Mesenchymal stem cell (in vitro differentiated cells and primary cell): ENCODE measurements at regions not wholly inside any gene's neighbourhood (a gene's known extent, or its start where the extent isn't known, plus 50 kb on each side); places are given as distances from the start of the nearest gene placed in this dataset.
"Not testable (repeated sequence)": the region's sequence is repeated elsewhere in the genome, so short reads cannot be mapped to it uniquely, and the experiment has no call there.

Experiments
- DNase-seq: peaks from one replicate; pipeline ENCODE4 v3.0.0-alpha.2; 2013
- H2AFZ ChIP-seq: one replicate; pipeline ENCODE4 v1.6.1; 2013; ENCODE audit warnings: low read depth, mild to moderate bottlenecking, control low read depth, inconsistent platforms, low read length, moderate library complexity
- H2AK5ac ChIP-seq: 2 replicates; pipeline ENCODE4 v1.6.1; 2013; ENCODE audit warnings: low read length, moderate library complexity, mild to moderate bottlenecking, inconsistent platforms; ENCODE audit not compliant: severe bottlenecking
- H2BK120ac ChIP-seq: one replicate; pipeline ENCODE4 v1.6.1; 2013; ENCODE audit warnings: low read depth, mild to moderate bottlenecking, inconsistent platforms, low read length, moderate library complexity
- H2BK12ac ChIP-seq, 2 experiments: one replicate each; pipeline ENCODE4 v1.6.1; 2013; ENCODE audit warnings: inconsistent platforms in 2 of 2, low read length in 2 of 2, mild to moderate bottlenecking in 2 of 2, moderate library complexity in 2 of 2, control low read depth in 1 of 2
- H2BK15ac ChIP-seq: one replicate; pipeline ENCODE4 v1.6.1; 2013; ENCODE audit warnings: mild to moderate bottlenecking, low read depth, inconsistent platforms; ENCODE audit not compliant: poor library complexity, severe bottlenecking
- H2BK5ac ChIP-seq: 2 replicates; pipeline ENCODE4 v1.6.1; 2013; ENCODE audit warnings: low read depth, mild to moderate bottlenecking, low read length, control low read depth, inconsistent platforms; ENCODE audit not compliant: poor library complexity, severe bottlenecking
- H3K14ac ChIP-seq, 2 experiments: one replicate each; pipeline ENCODE4 v1.6.1; 2013; ENCODE audit warnings: inconsistent platforms in 2 of 2, low read length in 2 of 2, control low read depth in 1 of 2, mild to moderate bottlenecking in 1 of 2, moderate library complexity in 1 of 2
- H3K18ac ChIP-seq, 2 experiments: one replicate each; pipeline ENCODE4 v1.6.1; 2013; ENCODE audit warnings: inconsistent platforms in 2 of 2, low read length in 2 of 2, control low read depth in 1 of 2, low read depth in 1 of 2, mild to moderate bottlenecking in 1 of 2
- H3K23ac ChIP-seq, 2 experiments: one replicate each; pipeline ENCODE4 v1.6.1; 2013; ENCODE audit warnings: inconsistent platforms in 2 of 2, low read length in 2 of 2, mild to moderate bottlenecking in 2 of 2, moderate library complexity in 2 of 2, control low read depth in 1 of 2
- H3K27ac ChIP-seq: 2 replicates; pipeline ENCODE4 v1.5.1; 2013; ENCODE audit warnings: mild to moderate bottlenecking, moderate library complexity, low read length, control low read depth, inconsistent platforms; ENCODE audit not compliant: poor library complexity, severe bottlenecking
- H3K27me3 ChIP-seq, 2 experiments: 2 replicates each; pipeline versions ENCODE4 v1.6.1 to v1.7.0; 2013; ENCODE audit warnings: low read length in 2 of 2, mild to moderate bottlenecking in 2 of 2, moderate library complexity in 2 of 2, control low read depth in 1 of 2, inconsistent platforms in 1 of 2; ENCODE audit not compliant: control insufficient read depth in 1 of 2, insufficient read depth in 1 of 2
- H3K36me3 ChIP-seq, 2 experiments: 2 replicates each; pipeline versions ENCODE4 v1.6.1 to v1.7.0; 2013; ENCODE audit warnings: low read length in 2 of 2, control low read depth in 1 of 2, inconsistent platforms in 1 of 2, low read depth in 1 of 2, mild to moderate bottlenecking in 1 of 2; ENCODE audit not compliant: insufficient read depth in 2 of 2, control insufficient read depth in 1 of 2
- H3K4ac ChIP-seq, 2 experiments: one replicate each; pipeline ENCODE4 v1.6.1; 2013; ENCODE audit warnings: inconsistent platforms in 2 of 2, low read length in 2 of 2, mild to moderate bottlenecking in 2 of 2, moderate library complexity in 2 of 2, control low read depth in 1 of 2, low read depth in 1 of 2
- H3K4me1 ChIP-seq: 2 replicates; pipeline ENCODE4 v1.6.1; 2013; ENCODE audit warnings: low read depth, low read length, control low read depth; ENCODE audit not compliant: control insufficient read depth, insufficient read depth
- H3K4me2 ChIP-seq: 2 replicates; pipeline ENCODE4 v1.6.1; 2013; ENCODE audit warnings: low read length, mild to moderate bottlenecking, inconsistent platforms; ENCODE audit not compliant: poor library complexity, severe bottlenecking
- H3K4me3 ChIP-seq, 2 experiments: 2 replicates each; pipeline versions ENCODE4 v1.5.1 to v1.7.0; 2013; ENCODE audit warnings: low read length in 2 of 2, mild to moderate bottlenecking in 2 of 2, control low read depth in 1 of 2, low read depth in 1 of 2; ENCODE audit not compliant: insufficient read depth in 1 of 2
- H3K79me1 ChIP-seq: replicated peaks from 2 replicates; pipeline ENCODE4 v1.6.1; 2013; ENCODE audit warnings: mild to moderate bottlenecking, control low read depth, low read length, inconsistent platforms; ENCODE audit not compliant: poor library complexity, severe bottlenecking
- H3K9ac ChIP-seq: 2 replicates; pipeline ENCODE4 v1.7.0; 2013; ENCODE audit warnings: mild to moderate bottlenecking, low read length, moderate library complexity
- H3K9me3 ChIP-seq: 2 replicates; pipeline ENCODE4 v1.7.0; 2013; ENCODE audit warnings: mild to moderate bottlenecking, low read length; ENCODE audit not compliant: control insufficient read depth
- H4K8ac ChIP-seq: one replicate; pipeline ENCODE4 v1.6.1; 2013; ENCODE audit warnings: inconsistent platforms, mild to moderate bottlenecking, low read length, moderate library complexity
- H4K91ac ChIP-seq: one replicate; pipeline ENCODE4 v1.6.1; 2013; ENCODE audit warnings: mild to moderate bottlenecking, low read length, inconsistent platforms
- WGBS: methylation state at CpG from one replicate; pipeline ENCODE4 v1.1.7; 2013; ENCODE audit warnings: mixed read lengths; 5-methylcytosine and 5-hydroxymethylcytosine counted together

- Histone ChIP-seq H2BK5ac (no peak overlapping the region), H2BK120ac (no peak overlapping the region), H4K8ac (no peak overlapping the region), H3K4me2 (no peak overlapping the region), H2BK12ac (no peak overlapping the region), H2BK15ac (no peak overlapping the region), H3K9me3 (no peaks in the 10 kb centered on the region), H3K9ac (no peak overlapping the region), H2AK5ac (no peak overlapping the region), H3K4me1 (peaks cover under 1% of the 10 kb centered on the region), H2AFZ (no peak overlapping the region), H3K79me1 (no peaks in the 10 kb centered on the region), H3K23ac (no peak overlapping the region), H4K91ac (no peak overlapping the region), H3K4ac (no peak overlapping the region), H3K4me3 (no peak overlapping the region), H3K27ac (no peak overlapping the region), H3K18ac (no peak overlapping the region), H3K14ac (peak overlapping the region in 1 of 2 experiments; percentile 32), H3K36me3 (no peaks in the 10 kb centered on the region), H3K27me3 (no peaks in the 10 kb centered on the region)
- no peak for DNase-seq
- WGBS = 100% methylated on average over 2 of the region's 2 CpGs
Observed at GRCh38 chr9:97110696-97111095, 71.8 kb upstream of the CTSV start.

- no peak overlapping the region for H3K23ac ChIP-seq
- H2BK5ac ChIP-seq = no peak overlapping the region
- peaks cover 2% of the 10 kb centered on the region for H3K4me1 ChIP-seq
- no peak overlapping the region for H2BK15ac ChIP-seq
- no peak overlapping the region for H4K8ac ChIP-seq
- no peak overlapping the region for H2AK5ac ChIP-seq
- H3K27me3 ChIP-seq = no peaks in the 10 kb centered on the region
- no peak overlapping the region for H4K91ac ChIP-seq
- no peak overlapping the region for H2AFZ ChIP-seq
- H3K36me3 ChIP-seq = no peaks in the 10 kb centered on the region
- H3K18ac ChIP-seq = no peak overlapping the region
- H3K9ac ChIP-seq = no peak overlapping the region
- H3K4ac ChIP-seq = no peak overlapping the region
- no peak overlapping the region for H3K4me2 ChIP-seq
- no peak overlapping the region for H3K4me3 ChIP-seq
- H2BK12ac ChIP-seq = no peak overlapping the region
- peak; percentile 11 for DNase-seq
- H3K27ac ChIP-seq = no peak overlapping the region
- H3K14ac ChIP-seq = no peak overlapping the region
- no peak overlapping the region for H2BK120ac ChIP-seq
- no peaks in the 10 kb centered on the region for H3K79me1 ChIP-seq
- no peaks in the 10 kb centered on the region for H3K9me3 ChIP-seq
- 22% methylated on average over 3 of the region's 4 CpGs for WGBS
Observed at GRCh38 chr9:97109194-97109811, 70.4 kb upstream of the CTSV start.

- not testable (repeated sequence) for H3K4me3 ChIP-seq, H4K8ac ChIP-seq, H3K36me3 ChIP-seq, H3K27me3 ChIP-seq, H3K4me1 ChIP-seq, H3K4me2 ChIP-seq, H3K4ac ChIP-seq, H2BK120ac ChIP-seq, H3K79me1 ChIP-seq, DNase-seq, H2BK5ac ChIP-seq, H2AK5ac ChIP-seq, H4K91ac ChIP-seq, H3K18ac ChIP-seq, H3K14ac ChIP-seq, H3K23ac ChIP-seq, H2BK12ac ChIP-seq, H2AFZ ChIP-seq, H2BK15ac ChIP-seq, H3K27ac ChIP-seq, H3K9me3 ChIP-seq, H3K9ac ChIP-seq
- 63% methylated on average over 1 of the region's 2 CpGs for WGBS
Observed at GRCh38 chr9:97105220-97105619, 66.3 kb upstream of the CTSV start.

- not testable (repeated sequence) for H3K4me2 ChIP-seq, H3K4me1 ChIP-seq, H3K14ac ChIP-seq, H3K79me1 ChIP-seq, H4K91ac ChIP-seq, H3K27me3 ChIP-seq, H2BK120ac ChIP-seq, H3K23ac ChIP-seq, DNase-seq, H2AFZ ChIP-seq, H3K18ac ChIP-seq, H2BK12ac ChIP-seq, H3K27ac ChIP-seq, H4K8ac ChIP-seq, H2AK5ac ChIP-seq, H3K36me3 ChIP-seq, H3K4ac ChIP-seq, H3K9ac ChIP-seq, H3K4me3 ChIP-seq, H2BK15ac ChIP-seq, H3K9me3 ChIP-seq, H2BK5ac ChIP-seq
- WGBS = 89% methylated on average over 5 of the region's 6 CpGs
Observed at GRCh38 chr9:97103613-97104383, 64.9 kb upstream of the CTSV start.
